HS-5 (cell line): ENCODE measurements at regions not wholly inside any gene's neighbourhood (a gene's known extent, or its start where the extent isn't known, plus 50 kb on each side); places are given as distances from the start of the nearest gene placed in this dataset.

ENCODE experiments used
- DNase-seq: peaks from one replicate; pipeline ENCODE4 v3.0.0-alpha.2; 2012; ENCODE audit warnings: low read depth

DNA sequence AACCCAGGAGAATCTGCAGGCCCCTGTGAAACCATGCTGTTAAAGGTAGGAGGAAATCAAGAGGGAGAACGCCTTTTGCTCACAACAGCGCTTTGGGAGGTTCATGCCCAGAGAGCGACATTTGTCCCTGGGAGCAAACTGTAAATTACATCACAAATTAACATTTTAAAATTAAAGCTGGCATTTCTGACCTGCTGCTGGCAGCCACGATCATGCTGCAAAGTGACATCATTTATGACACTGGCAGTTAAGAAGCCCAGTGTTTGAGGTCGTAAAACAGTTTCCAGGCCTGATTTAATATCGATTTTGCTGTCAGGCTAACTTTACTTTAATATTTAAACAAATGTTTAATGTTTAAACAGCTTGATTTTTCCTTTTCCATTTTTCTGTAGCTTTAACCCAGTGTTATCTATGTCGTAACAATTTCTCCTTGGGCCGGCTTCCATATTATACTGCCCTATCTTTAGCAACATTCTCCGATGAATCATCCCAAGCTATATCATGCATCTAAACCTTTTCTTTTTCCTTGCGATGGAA is 86.5 kb upstream of the NPVF start:
- peak; percentile 30 for DNase-seq

DNA sequence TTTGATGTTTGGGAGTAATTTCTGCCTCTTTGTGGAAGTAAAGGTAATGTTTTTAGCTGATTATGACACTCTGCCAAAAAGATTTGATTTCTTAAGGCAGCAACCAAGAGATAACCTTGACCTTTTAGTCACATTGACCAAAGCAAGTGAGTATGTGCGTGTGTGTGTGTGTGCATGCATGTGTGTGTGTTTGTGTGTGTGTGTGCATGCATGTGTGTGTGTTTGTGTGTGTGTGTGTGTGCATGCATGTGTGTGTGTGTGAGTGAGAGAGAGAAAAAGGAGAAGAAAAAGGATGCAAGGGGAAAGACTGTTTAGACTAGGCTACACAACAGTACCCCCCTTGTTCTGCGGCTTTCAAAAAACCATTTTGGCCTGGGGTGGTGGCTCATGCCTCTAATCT is 88.1 kb upstream of the NPVF start:
- DNase-seq = no peak

DNA sequence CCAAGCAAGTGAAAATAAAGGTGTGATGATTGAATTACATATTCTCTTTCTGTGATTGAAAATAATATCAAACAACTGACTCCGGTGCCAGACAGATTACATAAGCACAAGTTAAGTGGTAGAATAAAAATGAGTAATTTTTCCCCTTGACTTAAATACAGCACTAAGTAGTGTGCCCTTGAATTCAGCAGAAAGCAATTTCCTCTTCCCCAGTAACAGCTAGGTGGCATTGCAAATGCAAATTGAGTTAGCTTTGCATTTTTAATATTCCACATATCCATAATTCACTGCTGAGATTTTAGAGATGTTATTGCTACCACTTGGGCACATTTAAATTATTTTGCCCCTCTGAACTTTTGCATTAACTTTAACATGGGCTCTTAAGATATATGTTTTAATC is 89.8 kb upstream of the NPVF start:
- no peak for DNase-seq

DNA sequence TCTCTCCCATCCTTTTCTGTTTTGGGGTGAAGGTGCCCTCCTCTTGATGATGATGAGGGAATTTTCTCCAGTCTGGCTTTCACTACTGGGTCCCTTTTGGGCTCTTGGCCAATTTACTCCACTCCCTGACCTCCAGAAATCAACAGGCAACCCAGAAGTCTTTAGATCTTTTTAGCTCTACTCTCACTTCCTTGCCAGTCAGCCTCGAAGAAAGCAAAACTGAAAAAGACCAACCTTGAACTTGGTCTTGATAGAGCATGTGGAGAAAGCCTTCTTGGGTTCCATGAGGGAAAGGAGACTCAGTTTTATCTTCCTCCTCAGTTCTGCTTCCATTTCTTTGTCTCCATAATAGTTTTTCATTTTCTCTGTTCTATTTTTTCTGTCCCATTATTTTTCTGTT is 91.4 kb upstream of the NPVF start:
- DNase-seq = no peak

DNA sequence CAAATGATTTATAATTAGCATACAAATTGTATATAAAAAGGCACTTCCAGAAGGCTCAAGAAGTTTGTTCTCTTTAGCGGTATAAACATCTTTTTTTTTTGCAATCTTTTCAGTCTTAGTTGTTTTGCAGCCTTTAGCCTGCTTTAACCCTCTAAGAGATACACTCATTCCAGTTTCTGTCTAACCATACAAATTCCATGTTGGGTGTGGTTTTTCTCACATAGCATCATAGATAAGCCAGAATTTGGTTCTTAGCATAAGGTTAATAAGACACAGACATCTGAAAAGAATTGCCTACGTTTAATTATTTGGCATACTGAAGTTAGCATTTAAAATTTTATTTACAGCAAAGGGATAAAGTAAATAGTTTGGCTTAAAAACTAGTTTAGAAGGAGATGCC is 92.5 kb upstream of the NPVF start:
- DNase-seq = no peak

DNA sequence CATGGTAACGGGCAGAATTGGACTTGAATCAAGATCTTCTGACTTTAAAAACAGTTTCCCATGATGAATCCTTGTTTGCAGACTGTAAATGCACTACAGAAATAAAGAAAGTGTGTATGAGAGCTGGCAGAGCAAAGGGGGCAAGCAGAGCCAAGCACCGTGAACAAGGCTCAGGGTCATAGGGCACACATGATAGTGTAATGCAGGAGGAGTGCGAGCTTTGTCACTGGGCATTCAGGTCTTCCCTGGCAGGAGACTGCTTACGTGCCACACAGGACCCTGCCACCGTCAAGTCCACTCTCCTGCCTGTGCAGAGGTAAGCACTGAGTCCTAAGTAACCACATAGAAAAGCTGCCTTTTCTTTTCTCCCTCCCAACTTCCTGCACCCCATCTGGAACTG is 93.1 kb upstream of the NPVF start:
- no peak for DNase-seq

DNA sequence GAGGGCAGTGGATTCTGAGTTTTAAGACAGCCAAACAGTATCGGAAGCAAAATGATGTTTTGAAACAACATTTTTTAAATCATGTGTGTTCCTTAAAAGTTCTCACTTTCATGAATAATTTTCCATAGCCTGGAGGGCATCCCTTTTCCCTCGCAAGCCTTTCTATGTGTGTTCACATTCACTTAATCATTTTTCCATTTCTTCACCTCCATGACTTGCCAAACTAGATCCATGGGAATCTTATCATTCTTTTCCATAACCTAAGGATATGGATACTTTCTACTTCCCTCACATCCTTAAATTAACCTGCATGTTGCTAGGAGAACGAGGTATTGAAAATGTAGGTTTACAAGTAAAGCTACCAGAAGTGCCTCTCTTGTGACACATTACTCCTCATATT is 94.2 kb upstream of the NPVF start:
- no peak for DNase-seq

DNA sequence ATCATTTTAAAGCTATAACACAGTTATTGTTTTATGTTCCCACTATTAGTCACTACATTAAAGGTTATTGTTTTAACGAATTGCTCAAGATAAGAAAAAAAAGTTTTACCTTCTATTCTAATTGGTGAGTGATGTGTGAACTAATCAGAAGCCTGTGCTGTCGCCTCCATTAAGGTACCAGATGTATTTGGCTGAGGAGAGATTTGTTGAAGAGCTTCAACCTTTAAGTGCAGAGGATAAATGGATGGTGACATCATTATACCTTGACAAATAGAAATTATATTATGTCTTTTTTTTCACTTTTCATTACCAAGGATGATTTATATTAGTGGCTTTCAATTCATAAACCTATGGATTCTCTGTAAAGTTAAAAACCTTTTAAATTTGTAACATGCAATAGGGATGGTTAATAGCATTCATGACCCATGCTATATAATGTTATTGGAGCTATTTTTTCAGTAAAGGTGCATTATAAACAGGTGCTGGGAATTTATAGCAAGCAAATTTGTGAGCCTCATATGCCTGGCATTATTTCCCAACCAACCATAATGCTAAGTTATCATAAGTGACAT is 97.0 kb upstream of the NPVF start:
- DNase-seq = no peak

DNA sequence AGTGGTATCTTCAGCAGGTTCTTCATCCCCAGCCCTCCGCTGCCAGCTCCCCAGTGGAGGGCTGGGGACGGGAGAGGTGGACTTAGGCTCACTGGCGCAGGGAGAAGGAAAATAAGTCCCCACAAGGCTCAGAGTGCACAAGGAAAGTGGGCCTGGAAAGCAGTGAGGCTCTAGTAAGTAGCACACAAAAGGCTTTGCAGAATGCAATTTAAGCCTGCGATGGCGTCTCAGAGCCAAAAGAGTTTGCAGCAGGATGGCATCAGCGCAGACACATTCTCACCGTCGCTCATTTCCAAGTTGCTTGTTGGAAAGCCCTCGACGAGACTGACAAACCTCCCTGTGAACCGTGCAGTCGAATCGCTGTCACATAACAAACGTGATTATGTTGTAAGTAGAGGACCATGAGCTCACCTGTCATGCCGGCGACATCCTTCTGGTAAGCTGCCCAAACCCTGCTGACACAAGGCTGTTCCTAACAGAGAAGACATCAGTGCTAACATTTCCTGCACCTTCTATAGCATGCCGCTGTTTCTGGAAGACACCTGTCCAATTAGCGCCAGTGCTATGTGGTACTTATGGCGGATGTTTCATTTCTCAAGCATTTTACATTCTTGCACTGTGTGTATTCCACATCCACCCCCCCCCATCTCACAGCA is 98.3 kb upstream of the NPVF start:
- no peak for DNase-seq

DNA sequence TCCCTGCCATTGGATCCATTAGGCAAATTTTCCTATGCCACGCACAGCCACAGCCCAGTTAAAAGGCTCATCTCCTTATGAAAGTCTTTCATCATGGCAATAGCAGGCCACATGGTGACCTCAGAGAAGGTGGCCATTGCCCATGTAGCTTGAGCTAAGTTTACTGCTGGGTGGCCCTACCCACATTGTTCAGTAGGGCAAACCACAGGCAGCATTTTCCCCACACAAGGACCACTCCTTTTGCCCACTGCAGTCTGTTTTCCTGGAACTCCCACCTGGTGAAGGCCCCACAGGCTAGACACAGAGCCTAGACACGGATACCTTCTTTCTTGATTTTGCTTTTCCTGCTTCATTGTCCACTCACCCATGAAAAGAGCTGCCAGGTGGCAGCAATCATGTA is 101.5 kb upstream of the NPVF start:
- DNase-seq = no peak

DNA sequence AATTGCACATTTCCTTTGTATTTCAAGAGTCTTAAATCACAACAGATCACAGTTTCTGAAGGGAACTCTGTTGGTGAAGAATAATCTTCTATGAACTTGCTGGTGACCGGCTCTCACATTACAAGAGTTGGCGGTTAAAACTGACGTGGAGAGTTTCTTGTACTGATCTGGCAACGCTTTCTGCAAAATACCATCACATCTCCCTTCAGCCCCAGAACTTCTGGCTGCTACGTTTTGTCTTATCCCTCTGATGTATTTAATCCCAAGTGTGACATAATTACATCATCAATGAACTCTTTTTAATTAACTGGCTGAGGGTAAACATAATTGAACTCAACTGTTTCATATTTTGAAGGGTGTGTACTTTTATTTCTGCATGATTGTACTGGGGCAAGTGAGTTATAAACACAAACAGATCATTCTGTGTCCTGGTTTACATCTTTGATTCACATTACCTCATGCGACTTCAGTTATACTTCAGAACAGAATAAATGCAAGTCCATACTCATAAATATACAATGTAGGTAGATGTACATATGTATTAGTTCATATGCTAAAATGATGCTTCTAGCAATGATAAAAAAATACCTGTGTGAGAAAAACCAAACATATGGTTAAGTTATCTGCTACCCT is 105.1 kb upstream of the NPVF start:
- no peak for DNase-seq

DNA sequence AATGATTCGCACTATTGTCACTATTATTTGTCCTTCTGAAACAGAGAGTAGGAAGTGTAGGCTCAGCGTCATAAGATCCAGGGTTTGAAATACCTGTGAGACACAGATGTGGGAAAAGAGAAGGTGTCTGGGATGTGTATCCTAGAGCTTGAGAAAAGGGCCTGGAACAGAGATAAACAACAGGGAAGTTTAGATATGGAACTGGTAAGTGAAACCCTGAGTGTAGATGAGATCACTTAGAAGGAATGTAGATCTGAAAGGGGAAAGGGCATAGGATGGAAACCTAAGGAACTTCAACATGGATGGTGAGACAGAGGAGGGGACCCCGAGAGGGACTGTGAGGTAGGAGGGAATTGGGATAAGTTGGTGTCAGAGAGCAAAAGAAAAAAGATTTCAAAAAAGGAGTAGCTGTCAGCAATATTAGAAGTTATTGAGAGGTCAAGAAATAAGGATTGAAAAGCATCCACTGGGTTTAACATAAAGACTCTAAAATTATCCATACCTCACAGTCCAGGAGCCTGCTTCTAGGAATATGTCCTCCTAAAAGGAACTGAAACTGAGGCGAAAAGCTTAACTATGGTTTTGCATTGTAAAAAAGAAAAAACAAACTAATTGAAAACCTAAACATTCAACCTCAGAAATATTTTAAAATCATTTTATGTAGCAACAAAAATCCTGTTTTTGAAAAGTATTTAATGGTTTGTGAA is 119.2 kb upstream of the NPVF start:
- no peak for DNase-seq

DNA sequence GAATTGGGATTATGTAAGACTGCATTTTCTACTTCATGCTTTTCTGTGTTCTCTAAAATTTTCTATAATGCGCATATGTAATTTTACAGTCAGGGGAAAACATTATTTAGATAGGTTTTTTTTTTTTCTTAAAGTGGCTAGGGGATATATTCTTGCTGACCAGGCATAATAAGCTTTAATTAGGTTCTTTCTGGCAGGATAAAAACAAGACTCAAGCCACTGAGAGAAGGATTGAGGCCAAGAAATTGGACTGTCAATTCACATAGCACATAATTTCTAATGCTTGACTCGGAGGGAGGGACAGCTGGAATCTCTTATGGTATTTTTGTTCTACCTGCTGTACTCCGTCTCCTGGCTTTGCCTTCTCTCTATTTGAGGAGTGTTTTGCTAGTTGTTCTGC is 119.8 kb upstream of the NPVF start:
- no peak for DNase-seq

DNA sequence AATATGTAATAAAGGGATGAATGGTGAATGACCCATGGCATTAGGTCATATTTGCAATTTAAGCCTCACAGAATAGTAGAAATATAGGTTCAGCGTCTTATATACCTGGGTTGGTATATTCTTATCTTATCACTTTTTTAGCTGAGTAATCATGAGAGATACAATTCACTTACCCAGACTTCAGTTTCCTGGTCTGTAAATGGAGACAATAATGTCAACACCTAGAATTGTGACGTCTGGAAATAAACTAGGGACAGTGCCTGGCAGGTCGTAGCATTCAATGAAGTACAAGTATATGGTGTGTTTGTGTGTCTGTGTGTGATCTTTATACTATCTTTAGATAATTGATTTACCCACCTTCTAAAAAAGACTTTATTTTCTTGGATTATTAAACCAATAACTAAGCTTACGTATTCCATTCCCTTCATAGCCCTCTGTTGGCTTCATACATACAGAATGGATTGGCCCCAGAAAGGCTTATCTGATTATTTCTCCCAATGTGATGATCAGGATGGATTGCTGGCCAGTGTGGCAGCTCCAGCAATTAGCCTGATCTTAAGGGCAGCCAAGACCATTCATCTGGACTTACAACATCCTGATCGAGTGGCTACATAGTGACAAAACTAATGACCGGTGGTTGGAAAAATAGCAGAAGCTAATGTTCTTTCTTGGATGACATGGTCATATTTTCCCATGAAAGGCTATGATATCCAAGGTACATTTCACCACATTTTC is 121.2 kb upstream of the NPVF start:
- DNase-seq = no peak

DNA sequence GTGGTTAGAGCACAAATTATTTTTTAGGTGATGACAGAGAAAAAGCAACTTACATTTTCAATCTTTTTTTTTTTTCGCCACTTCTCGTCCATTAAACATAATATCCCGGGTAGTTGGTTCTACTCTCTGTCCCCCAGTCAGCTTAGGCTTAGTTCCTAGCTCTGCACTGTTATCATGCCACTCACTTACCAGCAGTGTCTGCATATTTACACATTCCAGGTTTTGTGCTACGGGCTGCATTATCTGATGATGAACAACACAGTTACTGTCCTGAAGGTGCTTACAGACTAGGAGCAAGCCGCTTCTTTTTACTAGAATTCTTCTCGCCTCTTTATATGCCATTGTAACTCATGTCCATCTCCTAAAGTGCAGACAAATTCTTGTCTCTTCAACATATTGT is 121.8 kb upstream of the NPVF start:
- no peak for DNase-seq

DNA sequence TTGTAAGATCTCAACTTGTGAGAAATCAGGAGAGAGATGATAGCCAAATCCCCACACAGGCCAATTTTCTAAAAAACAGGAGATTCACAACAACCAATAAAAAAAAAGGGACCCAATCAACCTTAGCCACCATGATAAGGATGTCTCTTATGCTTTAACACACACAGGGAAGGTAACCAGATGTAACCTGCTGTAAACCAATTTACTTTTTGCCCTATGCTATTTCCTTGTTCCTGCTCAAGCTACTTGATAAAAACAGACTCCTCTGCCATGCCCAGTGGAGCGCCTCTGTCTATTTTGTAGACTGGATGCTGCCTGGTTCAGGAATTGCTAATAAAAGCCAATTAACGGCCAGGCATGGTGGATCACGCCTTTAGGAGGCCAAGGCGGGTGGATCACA is 123.5 kb upstream of the NPVF start:
- DNase-seq = no peak

DNA sequence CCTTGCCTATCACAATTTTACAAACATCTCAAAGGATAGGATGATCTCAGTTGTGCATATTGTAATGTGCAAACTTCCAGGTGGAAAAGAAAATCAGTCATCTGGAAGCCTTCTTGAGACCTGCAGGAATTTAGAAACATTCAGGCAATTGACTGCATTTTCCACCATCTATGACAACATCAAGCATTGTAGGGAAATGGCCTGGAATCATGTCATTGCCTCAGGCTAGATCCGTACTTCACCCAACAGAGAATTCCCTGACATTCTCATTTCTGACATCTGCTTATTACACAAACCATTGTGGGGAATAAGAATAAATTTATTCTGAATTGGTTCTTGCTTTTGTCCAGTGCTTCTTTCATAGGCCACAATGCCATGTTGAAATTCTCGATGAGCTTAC is 124.9 kb upstream of the NPVF start:
- DNase-seq = no peak

DNA sequence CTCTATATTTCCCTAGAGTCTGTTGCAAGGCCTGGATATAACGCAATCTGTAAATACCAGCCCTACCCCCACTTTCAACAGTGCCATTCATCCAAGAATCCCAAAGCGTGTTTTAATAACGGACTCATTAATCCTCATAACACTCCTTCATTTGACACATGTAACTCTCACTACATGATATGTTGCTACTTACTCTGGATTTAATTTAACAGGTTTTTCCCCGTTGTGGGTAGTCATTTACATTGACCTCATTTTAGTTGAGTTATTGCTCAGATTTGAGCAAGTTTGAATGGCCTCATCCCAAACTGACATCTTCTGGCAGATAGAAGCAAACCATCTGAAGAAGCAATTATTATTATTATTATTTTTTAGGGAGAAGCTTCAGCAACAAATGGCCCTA is 125.4 kb upstream of the NPVF start:
- no peak for DNase-seq

DNA sequence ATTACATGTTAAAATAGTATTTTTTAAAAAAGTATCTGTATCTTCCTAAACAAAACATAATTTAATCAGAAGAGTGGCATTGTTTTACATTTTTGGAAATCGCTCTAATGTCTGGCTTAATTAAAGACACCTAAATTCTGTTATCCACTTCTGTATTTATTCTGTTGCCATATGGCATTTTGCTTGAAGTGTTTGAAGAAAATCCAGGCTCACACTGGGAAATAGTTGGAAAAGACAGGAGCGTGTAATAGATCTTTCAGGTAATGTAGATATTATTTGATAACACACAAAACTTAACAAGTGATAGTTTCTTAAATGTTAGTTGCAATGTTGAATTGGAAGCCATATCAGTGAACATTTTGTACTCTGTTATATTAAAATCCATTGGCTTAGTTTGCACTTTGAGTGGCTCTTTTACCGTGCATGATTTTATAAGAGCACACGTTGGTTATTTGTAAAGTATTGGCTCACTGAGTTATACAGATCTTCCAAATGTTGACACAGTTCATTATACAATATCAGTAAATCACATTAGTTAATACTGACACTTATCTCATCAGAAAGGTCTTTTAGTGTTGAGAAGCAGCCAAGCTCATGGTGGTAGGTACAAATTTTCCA is 128.4 kb upstream of the NPVF start:
- DNase-seq = no peak

DNA sequence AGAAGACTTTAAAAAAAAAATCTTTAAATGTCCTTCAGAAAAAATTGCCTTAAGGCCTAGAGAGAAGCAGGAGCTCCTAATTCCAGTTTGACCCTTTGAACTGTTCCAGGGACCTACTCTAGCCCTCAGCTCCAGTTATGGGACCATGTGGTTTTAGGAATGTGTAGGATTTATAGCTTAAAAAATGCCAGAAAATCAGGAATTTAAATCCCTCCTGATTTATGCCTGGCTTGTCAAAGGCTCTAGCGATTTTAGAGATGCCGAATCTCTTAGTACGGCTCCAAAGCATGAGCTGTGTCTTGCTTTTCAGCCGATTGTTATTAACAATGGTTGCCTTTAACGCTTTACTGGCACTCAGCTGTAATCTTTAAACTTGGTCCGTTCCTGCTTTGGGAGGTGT is 130.6 kb upstream of the NPVF start:
- no peak for DNase-seq

DNA sequence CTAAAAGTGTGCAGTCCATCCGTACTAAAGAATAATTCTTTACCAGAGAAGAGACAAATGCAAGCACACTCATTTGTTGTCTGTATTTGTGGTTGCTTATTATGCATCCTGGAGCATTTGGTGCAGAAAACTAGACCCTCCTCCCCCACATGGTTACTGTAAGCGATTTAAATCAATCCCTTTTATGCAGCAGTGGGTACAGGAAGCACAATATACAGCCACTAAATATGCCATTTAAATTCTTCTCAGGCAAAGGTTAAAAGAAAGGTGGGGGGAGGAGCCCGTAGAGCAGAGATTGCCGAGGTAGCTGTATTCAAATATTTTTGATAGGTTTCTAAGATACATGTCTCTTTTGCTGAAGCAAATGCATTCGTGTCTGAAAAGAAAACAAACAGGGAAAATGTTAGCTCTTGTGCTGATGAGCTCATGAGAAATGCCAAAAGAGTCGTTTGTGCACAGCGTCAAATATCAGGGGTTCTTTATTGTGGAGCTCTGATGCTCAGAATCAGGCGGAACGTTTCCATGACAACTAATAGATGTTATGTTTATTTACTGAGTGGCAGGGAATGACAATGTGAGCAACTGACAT is 131.3 kb upstream of the NPVF start:
- DNase-seq = no peak

DNA sequence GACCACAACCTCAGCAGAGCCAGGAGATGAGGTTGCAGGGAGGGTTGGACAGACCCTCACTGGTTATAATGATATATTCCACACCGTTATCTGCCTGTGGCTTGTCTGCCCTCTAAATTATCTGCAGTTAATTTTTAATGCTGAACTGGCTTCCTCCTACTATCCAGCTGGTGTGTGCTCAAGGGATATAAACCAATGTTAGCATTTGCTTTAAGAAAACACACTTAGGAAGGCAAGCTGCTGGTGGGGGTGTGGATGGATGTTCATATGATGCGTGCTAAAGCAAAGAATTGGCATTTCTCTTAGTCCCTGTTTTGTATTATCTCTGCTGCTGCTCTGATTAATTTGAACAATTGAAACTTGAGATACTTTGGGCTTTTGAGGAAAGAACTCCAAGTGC is 132.2 kb upstream of the NPVF start:
- no peak for DNase-seq
